ENCODE measurements at regions not wholly inside any gene's neighbourhood (a gene's known extent, or its start where the extent isn't known, plus 50 kb on each side); places are given as distances from the start of the nearest gene placed in this dataset.
A peak's percentile ranks its signal among the peaks of the same experiment; 100 is the strongest.

DNA sequence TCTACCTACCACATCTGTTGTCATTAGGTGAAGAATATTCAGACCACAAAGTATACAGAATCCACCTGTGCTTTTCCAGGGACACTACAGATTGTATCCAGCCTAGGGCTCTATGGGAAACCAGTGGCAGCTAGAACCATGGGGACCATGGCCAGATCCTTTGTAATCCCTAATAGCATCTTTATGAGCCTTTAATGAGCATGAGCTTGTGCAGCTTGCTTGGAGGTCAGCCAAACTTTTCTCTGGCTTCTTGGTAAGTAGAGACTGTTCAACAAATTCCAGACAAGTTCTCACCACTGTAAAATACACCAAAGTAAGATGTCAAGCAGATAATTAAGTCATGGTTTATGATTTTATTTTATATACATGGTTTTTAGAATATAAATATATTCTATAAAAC is 301.6 kb upstream of the ADGRB3 start:
- H3K36me3 Mint-ChIP-seq (ENCODE audit: low read depth): no peaks in the 10 kb centered on the region
- TF ChIP-seq, protein P1, sequence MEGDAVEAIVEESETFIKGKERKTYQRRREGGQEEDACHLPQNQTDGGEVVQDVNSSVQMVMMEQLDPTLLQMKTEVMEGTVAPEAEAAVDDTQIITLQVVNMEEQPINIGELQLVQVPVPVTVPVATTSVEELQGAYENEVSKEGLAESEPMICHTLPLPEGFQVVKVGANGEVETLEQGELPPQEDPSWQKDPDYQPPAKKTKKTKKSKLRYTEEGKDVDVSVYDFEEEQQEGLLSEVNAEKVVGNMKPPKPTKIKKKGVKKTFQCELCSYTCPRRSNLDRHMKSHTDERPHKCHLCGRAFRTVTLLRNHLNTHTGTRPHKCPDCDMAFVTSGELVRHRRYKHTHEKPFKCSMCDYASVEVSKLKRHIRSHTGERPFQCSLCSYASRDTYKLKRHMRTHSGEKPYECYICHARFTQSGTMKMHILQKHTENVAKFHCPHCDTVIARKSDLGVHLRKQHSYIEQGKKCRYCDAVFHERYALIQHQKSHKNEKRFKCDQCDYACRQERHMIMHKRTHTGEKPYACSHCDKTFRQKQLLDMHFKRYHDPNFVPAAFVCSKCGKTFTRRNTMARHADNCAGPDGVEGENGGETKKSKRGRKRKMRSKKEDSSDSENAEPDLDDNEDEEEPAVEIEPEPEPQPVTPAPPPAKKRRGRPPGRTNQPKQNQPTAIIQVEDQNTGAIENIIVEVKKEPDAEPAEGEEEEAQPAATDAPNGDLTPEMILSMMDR (IDR thresholded peaks at IDR 0.05; ENCODE audit: unreplicated experiment in 3 of 3): no peak
- no peaks in the 10 kb centered on the region for H3K9me3 Mint-ChIP-seq
- no peak overlapping the region for H3K4me3 Mint-ChIP-seq
- H3K4me1 Mint-ChIP-seq: no peaks in the 10 kb centered on the region
- H3K27ac Mint-ChIP-seq: no peak overlapping the region
- no peaks in the 10 kb centered on the region for H3K27me3 Mint-ChIP-seq (ENCODE audit: low read depth)

DNA sequence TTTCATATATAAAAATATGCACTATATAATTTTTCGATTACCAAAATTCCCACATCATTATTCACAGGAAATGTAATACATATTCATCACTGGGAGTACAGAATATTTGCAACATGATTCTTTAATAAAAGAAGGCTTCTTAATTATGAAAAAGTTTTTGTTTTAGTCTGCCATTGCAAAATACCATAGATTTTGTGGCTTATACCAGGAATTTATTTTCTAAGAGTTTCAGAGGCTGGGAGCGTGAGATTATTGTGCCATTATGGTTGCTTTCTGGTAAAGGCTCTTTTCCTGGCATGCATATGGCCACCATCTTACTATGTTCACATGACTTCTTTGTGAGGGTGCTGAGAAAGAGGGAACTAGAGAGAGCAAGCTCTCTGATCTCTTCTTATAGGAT is 306.9 kb upstream of the ADGRB3 start:
- Mint-ChIP-seq H3K36me3 (ENCODE audit: low read depth) (no peaks in the 10 kb centered on the region), H3K4me1 (no peaks in the 10 kb centered on the region), H3K4me3 (no peak overlapping the region), H3K27ac (no peak overlapping the region), H3K27me3 (ENCODE audit: low read depth) (no peaks in the 10 kb centered on the region), H3K9me3 (no peaks in the 10 kb centered on the region)
- TF ChIP-seq, protein P1 (IDR thresholded peaks at IDR 0.05; ENCODE audit: unreplicated experiment in 3 of 3): no peak

DNA sequence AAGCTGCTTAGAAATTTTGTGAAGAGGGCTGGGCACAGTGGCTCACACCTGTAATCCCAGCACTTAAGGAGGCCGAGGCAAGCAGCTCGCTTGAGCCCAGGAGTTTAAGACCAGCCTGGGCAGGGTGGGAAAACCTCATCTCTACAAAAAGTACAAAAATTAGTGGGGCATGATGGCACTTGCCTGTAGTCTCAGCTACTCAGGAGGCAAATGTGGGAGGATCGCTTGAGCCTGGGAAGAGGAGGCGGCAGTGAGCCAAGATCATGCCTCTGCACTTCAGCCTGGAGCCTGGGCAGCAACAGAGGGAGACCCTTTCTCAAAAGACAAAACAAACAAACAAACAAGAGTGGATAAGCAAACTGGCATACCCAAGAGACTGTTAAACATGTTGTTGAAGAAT is 308.3 kb upstream of the ADGRB3 start:
- Mint-ChIP-seq H3K27me3 (ENCODE audit: low read depth) (no peaks in the 10 kb centered on the region), H3K9me3 (no peaks in the 10 kb centered on the region), H3K27ac (no peak overlapping the region), H3K36me3 (ENCODE audit: low read depth) (no peaks in the 10 kb centered on the region), H3K4me1 (no peaks in the 10 kb centered on the region), H3K4me3 (no peak overlapping the region)
- TF ChIP-seq, protein P1 (IDR thresholded peaks at IDR 0.05; ENCODE audit: unreplicated experiment in 3 of 3): no peak

DNA sequence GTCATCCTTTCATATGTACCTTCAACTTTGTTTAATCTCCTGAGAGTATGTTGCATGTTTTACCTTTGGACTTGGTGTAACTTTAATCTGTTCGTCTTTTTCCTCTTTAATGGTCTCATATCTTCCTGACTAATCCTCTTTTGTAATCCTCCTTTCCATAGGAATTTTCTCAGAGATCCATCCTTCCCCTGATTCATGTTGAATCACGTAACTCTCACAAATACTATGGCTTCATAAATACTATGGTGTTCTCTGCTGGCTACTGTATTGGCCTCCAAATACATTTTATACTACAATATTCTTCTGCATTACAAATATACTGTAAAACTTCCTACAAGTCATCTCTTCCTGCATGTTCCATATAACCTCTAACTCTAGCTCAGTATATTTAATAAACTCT is 317.7 kb upstream of the ADGRB3 start:
- TF ChIP-seq, protein P1 (IDR thresholded peaks at IDR 0.05; ENCODE audit: unreplicated experiment in 3 of 3): no peak
- H3K27me3 Mint-ChIP-seq (ENCODE audit: low read depth): no peaks in the 10 kb centered on the region
- H3K27ac Mint-ChIP-seq: no peak overlapping the region
- H3K4me1 Mint-ChIP-seq: no peaks in the 10 kb centered on the region
- no peaks in the 10 kb centered on the region for H3K9me3 Mint-ChIP-seq
- H3K36me3 Mint-ChIP-seq (ENCODE audit: low read depth): no peaks in the 10 kb centered on the region
- H3K4me3 Mint-ChIP-seq: no peak overlapping the region

DNA sequence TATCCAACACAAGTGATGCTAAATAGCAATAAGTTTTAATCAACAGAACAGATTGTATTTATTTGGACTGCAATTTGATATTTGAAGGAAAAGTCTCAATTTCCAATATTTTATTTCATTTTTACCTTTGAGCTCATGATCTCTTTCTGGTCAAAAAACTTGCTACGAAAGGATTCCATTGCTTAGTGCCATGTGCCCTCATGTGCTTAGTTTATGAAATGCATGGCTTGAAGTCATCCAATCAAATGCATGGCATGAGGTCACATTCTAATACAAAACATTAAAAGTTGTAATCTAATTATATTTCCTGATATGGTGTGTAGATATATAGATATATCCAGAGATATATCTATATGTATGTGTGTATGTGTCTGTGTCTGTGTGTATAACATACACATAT is 321.2 kb upstream of the ADGRB3 start:
- H3K36me3 Mint-ChIP-seq (ENCODE audit: low read depth): no peaks in the 10 kb centered on the region
- no peaks in the 10 kb centered on the region for H3K9me3 Mint-ChIP-seq
- peaks cover 4% of the 10 kb centered on the region for H3K27me3 Mint-ChIP-seq (ENCODE audit: low read depth)
- TF ChIP-seq, protein P1 (IDR thresholded peaks at IDR 0.05; ENCODE audit: unreplicated experiment in 3 of 3): peak; percentile 33 to 42 (median 37)
- no peaks in the 10 kb centered on the region for H3K4me1 Mint-ChIP-seq
- no peak overlapping the region for H3K4me3 Mint-ChIP-seq
- H3K27ac Mint-ChIP-seq: no peak overlapping the region

DNA sequence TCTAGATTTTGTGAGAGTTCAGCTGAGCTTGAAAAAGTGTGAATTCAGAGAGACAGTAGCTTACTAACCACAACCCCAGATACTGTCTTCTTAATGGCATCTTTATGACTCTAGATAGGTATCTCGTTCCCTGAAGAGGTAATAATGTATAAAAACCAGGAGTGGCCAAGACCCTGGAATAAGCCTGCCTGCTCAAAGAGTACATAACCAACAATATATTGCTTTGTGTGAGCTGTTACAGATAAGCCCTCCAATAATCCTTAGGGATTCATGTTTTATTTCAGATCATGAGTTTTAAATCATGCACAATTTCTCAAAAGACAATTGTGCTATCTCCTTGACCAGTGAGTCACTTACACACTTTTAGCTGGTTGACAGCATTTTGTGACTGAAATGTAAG is 327.8 kb upstream of the ADGRB3 start:
- TF ChIP-seq, protein P1 (IDR thresholded peaks at IDR 0.05; ENCODE audit: unreplicated experiment in 3 of 3): no peak
- H3K27me3 Mint-ChIP-seq (ENCODE audit: low read depth): peaks cover 4% of the 10 kb centered on the region
- H3K27ac Mint-ChIP-seq: no peak overlapping the region
- H3K4me1 Mint-ChIP-seq: no peaks in the 10 kb centered on the region
- H3K9me3 Mint-ChIP-seq: no peaks in the 10 kb centered on the region
- no peaks in the 10 kb centered on the region for H3K36me3 Mint-ChIP-seq (ENCODE audit: low read depth)
- no peak overlapping the region for H3K4me3 Mint-ChIP-seq

Data from nephron (organoid).